WTC11 (cell line): ENCODE measurements at regions not wholly inside any gene's neighbourhood (a gene's known extent, or its start where the extent isn't known, plus 50 kb on each side); places are given as distances from the start of the nearest gene placed in this dataset.

Experiments used
- ATAC-seq: fragments of 200-7000 bp; cut with Tn5 transposase; 2 replicates; pipeline ENCODE4 v1.10.0; 2021; ENCODE audit warnings: mild to moderate bottlenecking, moderate library complexity
- CTCF ChIA-PET: fragments of 300-600 bp; sonication (Branson Sonifier 250); formaldehyde crosslinking; loops from one replicate; lab custom pipeline; 2021; ENCODE audit warnings: antibody characterized with exemption; lab: Charles Lee
- POLR2A ChIA-PET: fragments of 350-600 bp; sonication (Branson Sonifier 250); formaldehyde crosslinking; loops from one replicate; lab custom pipeline; 2021; ENCODE audit warnings: antibody characterized with exemption; lab: Charles Lee
- DNase-seq: peaks from one replicate; pipeline ENCODE4 v3.0.0; 2021; ENCODE audit warnings: low spot score
- H3K27ac Mint-ChIP-seq: 2 replicates; pipeline ENCODE4 v1.8.0; 2021; ENCODE audit warnings: mixed read lengths
- H3K27me3 Mint-ChIP-seq: 2 replicates; pipeline ENCODE4 v1.8.0; 2021; ENCODE audit warnings: low read depth, mild to moderate bottlenecking, moderate library complexity, mixed read lengths
- H3K36me3 Mint-ChIP-seq: 2 replicates; pipeline ENCODE4 v1.8.0; 2021; ENCODE audit warnings: mixed read lengths
- H3K4me1 Mint-ChIP-seq: 2 replicates; pipeline ENCODE4 v1.8.0; 2022; ENCODE audit warnings: mixed read lengths
- H3K4me3 Mint-ChIP-seq: 2 replicates; pipeline ENCODE4 v1.8.0; 2021; ENCODE audit warnings: mild to moderate bottlenecking, moderate library complexity, mixed read lengths
- H3K9me3 Mint-ChIP-seq: 2 replicates; pipeline ENCODE4 v1.8.0; 2021; ENCODE audit warnings: mixed read lengths
- ATF6 ChIP-seq: sonication (generic); formaldehyde crosslinking; IDR thresholded peaks from 2 replicates; pipeline ENCODE4 v1.8.1; 2023; ENCODE audit warnings: mild to moderate bottlenecking, missing genetic modification reagents
- CTCF ChIP-seq: fragments of 200-600 bp; IDR thresholded peaks from 2 replicates; pipeline ENCODE4 v1.8.0; 2022; ENCODE audit warnings: antibody characterized with exemption
- ESRRA ChIP-seq: sonication (generic); formaldehyde crosslinking; IDR thresholded peaks from 2 replicates; pipeline ENCODE4 v1.8.1; 2022; ENCODE audit warnings: mild to moderate bottlenecking, missing genetic modification reagents, borderline replicate concordance
- GTF2I ChIP-seq: fragments of 250-450 bp; sonication (Bioruptor Pico); conservative IDR thresholded peaks from 2 replicates; pipeline ENCODE4 v1.4.0; 2021; ENCODE audit warnings: mild to moderate bottlenecking
- IRF2 ChIP-seq: sonication (generic); formaldehyde crosslinking; IDR thresholded peaks from 2 replicates; pipeline ENCODE4 v1.8.0; 2022; ENCODE audit warnings: low read depth, missing genetic modification reagents, borderline replicate concordance
- KAT7 ChIP-seq: sonication (generic); formaldehyde crosslinking; IDR thresholded peaks from 2 replicates; pipeline ENCODE4 v1.8.1; 2023; ENCODE audit warnings: missing genetic modification reagents, mild to moderate bottlenecking, borderline replicate concordance
- MYBL2 ChIP-seq: sonication (generic); formaldehyde crosslinking; IDR thresholded peaks from 2 replicates; pipeline ENCODE4 v1.8.1; 2023; ENCODE audit warnings: mild to moderate bottlenecking, moderate library complexity, missing genetic modification reagents
- PREB ChIP-seq: sonication (generic); formaldehyde crosslinking; IDR thresholded peaks from 2 replicates; pipeline ENCODE4 v1.8.1; 2022; ENCODE audit warnings: mild to moderate bottlenecking, missing genetic modification reagents, moderate library complexity, borderline replicate concordance
- PRRX2 ChIP-seq: fragments of 250-450 bp; sonication (Bioruptor Pico); IDR thresholded peaks from 2 replicates; pipeline ENCODE4 v1.8.0; 2021; ENCODE audit warnings: mild to moderate bottlenecking
- ZSCAN18 ChIP-seq: fragments of 250-450 bp; sonication (Bioruptor Pico); IDR thresholded peaks from 2 replicates; pipeline ENCODE4 v2.1.2; 2022; ENCODE audit warnings: mild to moderate bottlenecking, moderate library complexity
- TF ChIP-seq, protein P1 (sequence below): sonication (generic); formaldehyde crosslinking; IDR thresholded peaks from 2 replicates; pipeline ENCODE4 v1.8.0; 2023; ENCODE audit warnings: missing genetic modification reagents
- TF ChIP-seq, protein P2 (sequence below): sonication (generic); formaldehyde crosslinking; IDR thresholded peaks from 2 replicates; pipeline ENCODE4 v1.8.0; 2023; ENCODE audit warnings: missing genetic modification reagents, mild to moderate bottlenecking, borderline replicate concordance

GRCh38 chr21:24276204-24276603 is 1331.1 kb downstream of the MRPL39 start (continued):
- TF ChIP-seq, protein P1, sequence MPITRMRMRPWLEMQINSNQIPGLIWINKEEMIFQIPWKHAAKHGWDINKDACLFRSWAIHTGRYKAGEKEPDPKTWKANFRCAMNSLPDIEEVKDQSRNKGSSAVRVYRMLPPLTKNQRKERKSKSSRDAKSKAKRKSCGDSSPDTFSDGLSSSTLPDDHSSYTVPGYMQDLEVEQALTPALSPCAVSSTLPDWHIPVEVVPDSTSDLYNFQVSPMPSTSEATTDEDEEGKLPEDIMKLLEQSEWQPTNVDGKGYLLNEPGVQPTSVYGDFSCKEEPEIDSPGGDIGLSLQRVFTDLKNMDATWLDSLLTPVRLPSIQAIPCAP: no peak
- no peak for TF ChIP-seq ATF6 (CRISPR knock-in tag)
- no peak for TF ChIP-seq MYBL2
- no peak for TF ChIP-seq KAT7 (CRISPR knock-in tag)
- no peak for TF ChIP-seq IRF2 (CRISPR knock-in tag)

GRCh38 chr21:24275616-24276015 is 1331.7 kb downstream of the MRPL39 start:
- TF ChIP-seq GTF2I (CRISPR knock-in tag): no peak
- ATAC-seq (no peak), DNase-seq (no peak)
- peaks cover 7% of the 10 kb centered on the region for H3K27me3 Mint-ChIP-seq
- CTCF ChIA-PET: no interaction called here
- H3K9me3 Mint-ChIP-seq: peaks cover 53% of the 10 kb centered on the region
- H3K36me3 Mint-ChIP-seq: peaks cover 29% of the 10 kb centered on the region
- H3K4me1 Mint-ChIP-seq: no peaks in the 10 kb centered on the region
- no peak overlapping the region for H3K27ac Mint-ChIP-seq
- POLR2A ChIA-PET: no interaction called here
- H3K4me3 Mint-ChIP-seq: no peak overlapping the region

GRCh38 chr21:24272521-24272938 is 1334.8 kb downstream of the MRPL39 start:
- Mint-ChIP-seq H3K27me3 (peaks cover 3% of the 10 kb centered on the region; the same call in 1 of the 2 replicates), H3K4me1 (no peaks in the 10 kb centered on the region), H3K9me3 (peaks cover 44% of the 10 kb centered on the region), H3K36me3 (peaks cover 19% of the 10 kb centered on the region), H3K27ac (no peak overlapping the region), H3K4me3 (no peak overlapping the region)
- TF ChIP-seq, protein P2, sequence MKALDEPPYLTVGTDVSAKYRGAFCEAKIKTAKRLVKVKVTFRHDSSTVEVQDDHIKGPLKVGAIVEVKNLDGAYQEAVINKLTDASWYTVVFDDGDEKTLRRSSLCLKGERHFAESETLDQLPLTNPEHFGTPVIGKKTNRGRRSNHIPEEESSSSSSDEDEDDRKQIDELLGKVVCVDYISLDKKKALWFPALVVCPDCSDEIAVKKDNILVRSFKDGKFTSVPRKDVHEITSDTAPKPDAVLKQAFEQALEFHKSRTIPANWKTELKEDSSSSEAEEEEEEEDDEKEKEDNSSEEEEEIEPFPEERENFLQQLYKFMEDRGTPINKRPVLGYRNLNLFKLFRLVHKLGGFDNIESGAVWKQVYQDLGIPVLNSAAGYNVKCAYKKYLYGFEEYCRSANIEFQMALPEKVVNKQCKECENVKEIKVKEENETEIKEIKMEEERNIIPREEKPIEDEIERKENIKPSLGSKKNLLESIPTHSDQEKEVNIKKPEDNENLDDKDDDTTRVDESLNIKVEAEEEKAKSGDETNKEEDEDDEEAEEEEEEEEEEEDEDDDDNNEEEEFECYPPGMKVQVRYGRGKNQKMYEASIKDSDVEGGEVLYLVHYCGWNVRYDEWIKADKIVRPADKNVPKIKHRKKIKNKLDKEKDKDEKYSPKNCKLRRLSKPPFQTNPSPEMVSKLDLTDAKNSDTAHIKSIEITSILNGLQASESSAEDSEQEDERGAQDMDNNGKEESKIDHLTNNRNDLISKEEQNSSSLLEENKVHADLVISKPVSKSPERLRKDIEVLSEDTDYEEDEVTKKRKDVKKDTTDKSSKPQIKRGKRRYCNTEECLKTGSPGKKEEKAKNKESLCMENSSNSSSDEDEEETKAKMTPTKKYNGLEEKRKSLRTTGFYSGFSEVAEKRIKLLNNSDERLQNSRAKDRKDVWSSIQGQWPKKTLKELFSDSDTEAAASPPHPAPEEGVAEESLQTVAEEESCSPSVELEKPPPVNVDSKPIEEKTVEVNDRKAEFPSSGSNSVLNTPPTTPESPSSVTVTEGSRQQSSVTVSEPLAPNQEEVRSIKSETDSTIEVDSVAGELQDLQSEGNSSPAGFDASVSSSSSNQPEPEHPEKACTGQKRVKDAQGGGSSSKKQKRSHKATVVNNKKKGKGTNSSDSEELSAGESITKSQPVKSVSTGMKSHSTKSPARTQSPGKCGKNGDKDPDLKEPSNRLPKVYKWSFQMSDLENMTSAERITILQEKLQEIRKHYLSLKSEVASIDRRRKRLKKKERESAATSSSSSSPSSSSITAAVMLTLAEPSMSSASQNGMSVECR (CRISPR knock-in tag): no peak
- TF ChIP-seq CTCF (no peak), ESRRA (CRISPR knock-in tag) (no peak), PREB (CRISPR knock-in tag) (no peak), PRRX2 (CRISPR knock-in tag) (no peak), ZSCAN18 (no peak)
- ATAC-seq (no peak), DNase-seq (no peak)
- CTCF ChIA-PET: no interaction called here
- POLR2A ChIA-PET: no interaction called here
